ENCODE measurements at regions not wholly inside any gene's neighbourhood (a gene's known extent, or its start where the extent isn't known, plus 50 kb on each side); places are given as distances from the start of the nearest gene placed in this dataset.

DNA sequence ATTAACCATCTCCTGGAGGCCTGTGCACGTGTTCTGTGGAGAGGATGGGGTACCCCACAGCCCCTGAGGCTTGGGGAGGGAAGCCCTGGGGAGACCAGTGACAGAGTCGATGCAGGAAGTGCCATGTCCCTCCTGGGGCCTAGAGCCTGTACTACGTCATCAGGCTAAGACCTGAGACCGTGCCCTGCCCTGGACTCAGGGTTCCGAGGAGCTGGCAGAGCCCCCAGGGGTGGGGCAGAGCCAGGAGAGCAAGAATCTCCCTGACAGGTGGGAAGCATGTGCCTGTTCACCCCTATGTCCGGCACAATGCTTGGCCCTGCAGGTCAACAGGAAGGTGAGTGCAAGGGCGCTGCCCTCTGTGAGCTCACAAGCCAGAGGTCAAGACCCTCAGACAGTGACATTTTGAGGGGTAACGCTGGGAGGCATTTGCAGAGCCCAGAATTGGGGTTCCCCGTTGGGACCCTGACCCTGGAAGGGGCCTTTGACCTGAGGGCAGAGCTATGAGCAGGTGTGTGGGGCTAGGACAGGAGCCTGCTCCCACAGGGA is 781.6 kb downstream of the BRD1 start:
- no peak for DNase-seq

DNA sequence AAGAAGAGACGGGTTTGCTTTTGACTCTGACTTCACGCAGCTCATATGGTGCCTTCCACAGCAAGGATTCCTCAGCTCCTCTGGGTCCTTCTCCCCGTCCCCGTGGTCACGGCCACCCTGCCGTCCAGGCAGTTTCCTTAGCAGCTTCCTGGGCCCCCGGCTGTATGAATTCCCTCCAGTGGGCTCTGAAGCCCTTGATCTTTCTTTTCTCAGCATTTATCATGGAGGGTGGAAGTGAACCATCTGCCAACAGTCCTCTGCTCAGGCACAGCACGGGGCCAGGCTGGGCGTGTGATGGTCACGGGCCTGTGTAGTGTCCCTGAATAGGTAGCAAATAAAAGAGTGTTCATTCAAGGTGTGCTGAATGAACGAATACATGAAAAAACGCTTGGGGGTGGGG is 782.4 kb downstream of the BRD1 start:
- no peak for DNase-seq

DNA sequence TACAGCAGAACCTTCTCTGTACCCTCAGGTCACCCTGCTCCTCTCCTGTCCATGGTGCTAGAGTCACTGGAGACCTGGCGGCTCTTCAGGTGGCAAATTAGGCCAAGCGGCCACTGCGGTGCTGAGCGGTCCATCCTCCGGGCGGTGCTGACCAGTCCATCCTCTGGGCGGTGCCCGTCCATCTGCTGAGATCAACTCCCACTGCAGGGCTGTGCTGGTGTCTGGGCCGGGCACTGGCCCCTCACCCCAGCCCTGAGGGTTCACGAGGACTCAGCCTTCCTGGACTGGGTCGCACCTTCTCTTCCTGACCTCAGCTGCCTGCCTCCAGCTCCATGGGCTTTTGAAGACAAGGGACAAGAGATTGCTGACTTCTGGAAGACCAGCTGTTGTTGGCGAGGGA is 782.9 kb downstream of the BRD1 start:
- DNase-seq, result no peak

GRCh38 chr22:49044091-49044490 is 783.6 kb downstream of the BRD1 start:
- no peak for DNase-seq

DNA sequence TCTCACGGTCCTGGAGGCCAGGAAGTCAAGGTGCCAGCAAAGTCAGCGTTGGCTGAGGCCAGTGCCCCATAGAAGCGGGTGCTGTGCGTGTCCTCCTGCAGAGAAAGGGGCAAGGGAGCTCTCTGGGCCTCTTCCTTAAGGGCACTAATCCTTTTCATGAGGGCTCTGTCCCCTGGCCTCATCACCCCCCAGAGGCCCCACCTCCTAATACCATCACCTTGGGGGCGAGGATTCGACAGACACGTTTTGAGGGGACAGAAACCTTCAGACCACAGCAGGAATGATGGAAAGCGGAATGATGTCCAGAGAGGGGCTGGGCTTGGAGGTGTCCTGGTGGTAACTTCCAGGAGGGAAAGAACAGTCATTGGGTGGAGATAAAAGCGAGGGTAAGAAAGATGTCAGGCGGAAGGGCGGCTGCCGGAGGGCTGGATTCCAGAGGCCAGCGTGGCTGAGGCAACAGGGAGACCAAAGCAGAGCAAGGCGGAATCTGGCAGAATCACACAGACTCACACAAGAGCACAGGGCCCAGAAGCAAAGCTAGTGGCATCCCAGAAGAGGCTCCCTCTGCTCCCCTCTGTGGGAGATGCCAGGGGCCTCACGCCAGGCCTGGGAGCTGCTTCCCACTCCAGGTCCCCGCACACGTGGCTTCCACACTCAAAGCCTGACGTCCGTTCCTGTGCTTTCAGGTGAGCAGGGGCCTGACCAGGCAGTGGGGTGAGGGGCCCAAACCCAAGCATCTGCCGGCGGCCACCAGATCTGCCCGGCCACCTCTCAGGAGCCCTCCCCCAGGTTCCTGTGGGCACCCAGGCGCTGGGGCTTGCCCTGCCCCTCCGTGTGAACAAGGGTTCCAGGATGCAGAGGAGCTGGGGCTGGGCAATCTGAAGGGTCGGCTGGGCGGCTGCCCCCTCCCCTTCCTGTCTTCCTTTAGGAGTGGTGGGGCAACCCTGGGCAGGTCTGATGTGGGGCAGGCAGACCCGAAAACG is 784.5 kb downstream of the BRD1 start:
- DNase-seq, result no peak

DNA sequence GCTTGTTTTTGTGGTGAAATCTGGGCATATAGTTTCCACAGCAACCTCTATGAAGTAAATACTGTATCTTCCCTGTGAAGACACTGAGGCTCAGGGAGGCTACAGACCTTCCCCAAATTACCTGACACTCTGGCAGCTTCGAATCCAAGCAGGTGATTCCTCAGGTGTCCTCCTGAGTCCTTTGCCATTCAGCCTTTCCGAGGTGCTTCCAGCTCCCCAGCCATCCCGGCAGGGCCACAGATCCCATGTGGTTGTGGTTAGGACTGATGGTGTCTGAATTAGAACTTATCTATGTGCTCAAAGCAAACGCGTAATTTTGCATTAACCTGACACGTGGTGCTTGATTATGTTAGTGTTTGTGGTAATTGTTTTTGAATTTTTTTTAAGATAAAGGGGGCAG is 785.6 kb downstream of the BRD1 start:
- DNase-seq, result no peak

- no peak for DNase-seq
Observed at GRCh38 chr22:49040754-49041467, 786.8 kb downstream of the BRD1 start.

- no peak for DNase-seq
Observed at GRCh38 chr22:49040111-49040510, 787.6 kb downstream of the BRD1 start.

- DNase-seq, result no peak
Observed at GRCh38 chr22:49039625-49040024, 788.0 kb downstream of the BRD1 start.

GRCh38 chr22:49037701-49038245 is 789.9 kb downstream of the BRD1 start:
- no peak for DNase-seq

GRCh38 chr22:49036513-49036912 is 791.2 kb downstream of the BRD1 start:
- peak; percentile 17 for DNase-seq

DNA sequence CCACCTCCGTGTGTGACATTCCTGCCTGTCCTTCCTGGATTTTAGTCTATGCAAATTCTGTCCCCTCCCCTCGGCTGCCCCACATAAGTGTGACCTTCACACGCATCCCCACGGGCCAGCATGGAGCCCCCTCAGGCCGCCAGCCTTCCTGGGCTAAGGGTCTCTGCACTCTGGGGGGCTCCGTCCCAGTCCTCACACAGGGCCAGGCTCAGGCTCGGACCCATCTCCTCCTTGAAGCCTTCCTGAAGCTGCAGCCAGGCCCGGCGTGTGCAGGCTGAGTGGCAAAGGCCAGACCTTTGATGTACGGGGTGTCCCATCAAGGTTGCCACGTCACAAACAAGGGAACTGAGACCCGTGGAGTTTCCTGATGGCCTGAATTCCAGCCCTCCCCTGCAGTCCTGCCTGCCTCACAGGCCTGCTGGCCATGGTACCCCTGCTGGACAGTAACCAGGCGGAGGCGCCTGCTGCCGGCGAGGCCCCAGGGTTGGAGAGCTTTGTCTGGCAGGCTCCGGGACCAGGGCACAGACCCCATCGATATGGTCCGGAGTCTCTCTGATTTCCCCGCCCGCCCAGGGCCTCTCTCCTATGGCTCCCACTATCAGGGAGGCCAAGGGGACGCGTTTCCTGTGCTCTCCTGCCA is 791.7 kb downstream of the BRD1 start:
- DNase-seq, result no peak

DNA sequence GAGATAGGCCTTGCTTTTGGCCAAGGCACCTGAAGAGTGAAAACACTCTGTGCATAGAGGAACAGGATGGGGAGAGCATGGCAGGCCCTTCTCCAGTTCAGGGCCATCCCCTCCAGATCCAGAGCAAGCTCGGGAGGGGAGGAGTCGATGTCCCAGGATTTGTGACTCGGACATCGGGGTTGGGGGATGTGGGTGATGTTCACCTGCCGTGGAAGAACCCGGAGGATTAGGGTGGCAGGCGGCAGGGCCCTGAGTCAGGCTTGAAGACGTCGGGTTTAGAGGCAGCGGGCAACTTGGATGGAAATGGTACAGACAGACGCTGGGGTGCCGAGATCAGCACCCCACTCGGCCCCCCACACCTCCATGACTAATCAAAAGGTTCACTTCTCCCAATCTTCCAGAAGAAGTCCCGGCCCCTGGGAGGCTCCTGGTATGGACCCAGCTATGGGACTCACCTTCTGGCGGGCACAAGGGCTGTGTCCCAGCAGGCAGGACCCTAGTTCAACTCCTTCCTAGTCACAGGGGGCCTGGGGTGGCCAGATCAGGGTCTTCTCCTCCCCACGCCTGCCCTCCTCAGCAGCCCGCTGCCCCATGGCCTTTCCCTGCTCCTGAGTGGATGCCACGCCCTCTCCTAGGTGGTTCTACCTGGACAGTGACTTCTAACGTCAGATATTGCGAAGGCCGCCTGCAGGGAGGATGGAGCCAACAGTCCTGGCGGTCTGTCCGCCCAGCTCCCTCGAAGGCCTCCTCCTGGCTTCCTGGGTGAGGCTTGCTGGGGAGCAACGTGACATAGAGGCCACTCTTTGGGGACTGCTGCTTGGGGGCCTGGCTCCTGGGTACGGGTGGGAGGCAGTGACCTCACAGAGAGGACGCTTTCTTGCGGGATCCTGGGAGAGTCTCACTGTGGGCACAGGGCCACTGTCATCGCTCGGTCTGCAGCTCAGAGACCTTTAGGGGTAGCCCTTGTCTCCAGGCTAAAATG is 792.5 kb downstream of the BRD1 start:
- DNase-seq, result no peak

DNA sequence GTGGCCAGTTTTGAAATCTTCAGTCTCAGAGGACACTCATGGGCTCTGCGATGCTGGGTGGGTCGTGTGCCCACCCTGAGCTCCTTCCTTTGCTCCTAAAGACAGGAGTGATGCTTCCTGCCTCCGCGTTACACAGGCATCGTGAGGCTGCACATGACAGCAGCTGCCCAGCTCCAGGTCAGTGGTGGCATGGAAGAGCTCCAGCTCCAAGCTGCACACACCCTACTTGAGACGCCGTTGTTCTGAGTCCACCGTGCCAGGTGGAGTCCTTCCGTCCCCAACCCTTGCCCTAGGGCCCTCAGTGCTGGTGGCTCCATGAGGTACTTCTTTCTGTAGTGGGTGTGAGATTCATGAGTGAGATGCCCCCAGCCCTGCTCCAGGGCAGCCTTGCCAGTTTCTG is 794.1 kb downstream of the BRD1 start:
- no peak for DNase-seq

GRCh38 chr22:49032821-49033220 is 794.9 kb downstream of the BRD1 start:
- DNase-seq, result no peak

DNA sequence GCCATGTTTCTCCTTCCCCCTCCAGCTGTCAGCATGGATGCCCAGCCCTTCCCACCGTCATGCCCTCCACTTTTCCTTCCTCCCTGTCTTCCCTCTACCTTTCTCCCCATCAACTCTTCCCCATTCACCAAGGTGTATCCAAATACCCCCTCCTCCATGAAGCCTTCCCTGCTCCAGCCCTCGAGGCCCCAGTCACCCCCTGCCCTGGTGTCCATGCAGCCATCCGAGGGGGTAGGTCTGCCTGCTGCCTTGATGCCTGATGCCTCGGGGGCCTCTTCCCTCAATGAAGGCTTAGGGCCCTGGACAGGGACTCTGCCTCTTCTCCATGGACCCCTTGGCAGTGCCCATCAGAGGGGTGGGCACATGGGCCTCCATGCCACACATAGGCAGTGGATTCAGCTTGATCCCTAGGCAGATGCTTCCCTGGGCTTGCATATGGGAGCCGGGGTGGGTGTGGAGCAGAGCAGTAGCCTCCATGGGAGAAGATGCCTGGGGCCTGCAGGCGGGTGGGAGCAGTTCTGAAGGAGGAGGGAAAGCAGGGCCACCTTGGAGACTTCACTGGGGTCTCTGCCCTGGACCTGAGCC is 795.8 kb downstream of the BRD1 start:
- DNase-seq, result no peak

- no peak for DNase-seq
Observed at GRCh38 chr22:49028111-49028510, 799.6 kb downstream of the BRD1 start.

DNA sequence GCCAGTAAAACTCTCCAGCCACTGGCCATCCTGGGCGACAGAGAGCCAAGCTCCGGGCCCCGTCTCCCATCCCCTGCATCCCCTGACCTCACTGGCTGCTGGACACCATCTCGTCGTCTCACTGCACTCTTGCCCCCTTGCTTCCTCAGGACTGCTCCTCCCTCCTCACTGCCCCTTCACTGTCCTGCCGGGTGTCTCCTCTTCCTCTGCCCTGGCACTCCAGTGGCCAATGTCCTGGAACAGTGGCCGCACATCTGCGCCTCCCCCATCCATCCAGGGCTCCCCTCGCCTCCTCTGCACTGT is 800.4 kb downstream of the BRD1 start:
- no peak for DNase-seq

- DNase-seq, result no peak
Observed at GRCh38 chr22:49026494-49027367, 800.9 kb downstream of the BRD1 start.

GRCh38 chr22:49025791-49026493 is 801.7 kb downstream of the BRD1 start:
- DNase-seq, result no peak
